ENCODE measurements at regions not wholly inside any gene's neighbourhood (a gene's known extent, or its start where the extent isn't known, plus 50 kb on each side); places are given as distances from the start of the nearest gene placed in this dataset.

DNA sequence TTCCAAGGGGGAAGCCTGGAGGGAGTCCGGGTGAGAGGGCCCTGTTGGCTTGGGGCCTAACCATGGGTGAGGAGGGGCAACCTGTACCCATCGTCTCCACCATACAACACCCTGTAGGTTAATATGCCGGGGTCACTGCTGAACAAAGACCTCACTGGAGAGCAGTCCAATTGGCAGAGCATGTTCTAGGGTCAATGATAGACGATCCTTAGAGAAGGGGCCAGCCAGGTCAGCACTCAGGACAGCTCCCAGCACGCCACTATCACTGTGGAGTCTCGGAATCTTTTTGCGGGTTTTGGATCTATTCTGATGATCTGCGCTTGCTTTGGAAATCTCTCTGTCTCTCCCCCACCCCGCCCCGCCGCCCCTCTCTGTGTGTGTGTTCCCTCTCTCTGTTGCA, 218.4 kb upstream of the MVB12B start:
- 75% methylated on average over 8 of the region's 11 CpGs; no CpG with 5 or more reads in 1 of the 2 experiments for WGBS, 2 experiments (ENCODE audit: extremely low coverage in 1 of 2, insufficient coverage in 1 of 2, insufficient read length in 1 of 2, insufficient replicate concordance in 2 of 2, low coverage in 1 of 2, low lambda C conversion rate in 2 of 2, missing lambda C conversion rate in 1 of 2)
- Histone ChIP-seq H2BK120ac (replicated peaks; ENCODE audit: low read depth, low read length) (no peak overlapping the region), H3K27me3 (replicated peaks in 1 of 4; ENCODE audit: control insufficient read depth in 3 of 4, extremely low read depth in 1 of 4, insufficient read depth in 3 of 4, low read length in 3 of 4) (no peaks in the 10 kb centered on the region), H3K79me1 (ENCODE audit: low read depth, low read length) (no peaks in the 10 kb centered on the region), H3K4me3 (ENCODE audit: extremely low read depth in 1 of 4, insufficient read depth in 2 of 4, low read depth in 3 of 4, low read length in 4 of 4) (no peak overlapping the region), H3K23me2 (ENCODE audit: low read depth, low read length) (no peaks in the 10 kb centered on the region; the same call in 1 of the 2 replicates), H4K20me1 (replicated peaks in 1 of 2; ENCODE audit: control insufficient read depth in 1 of 2, insufficient read depth in 2 of 2, low read length in 2 of 2) (no peaks in the 10 kb centered on the region), H2BK20ac (ENCODE audit: low read length) (no peak overlapping the region), H2BK12ac (ENCODE audit: low read depth, low read length) (no peak overlapping the region), H4K91ac (replicated peaks; ENCODE audit: insufficient read length, low read length) (no peak overlapping the region), H3K36me3 (ENCODE audit: control insufficient read depth in 2 of 4, insufficient read depth in 4 of 4, low read length in 3 of 4) (no peaks in the 10 kb centered on the region), H3K4me1 (replicated peaks in 1 of 4; ENCODE audit: control insufficient read depth in 3 of 4, insufficient read depth in 4 of 4, low read length in 3 of 4) (no peaks in the 10 kb centered on the region), H3K79me2 (ENCODE audit: control insufficient read depth in 1 of 2, insufficient read depth in 2 of 2, low read length in 2 of 2) (no peaks in the 10 kb centered on the region), H3K9ac (replicated peaks in 1 of 4; ENCODE audit: extremely low read depth in 1 of 4, low read depth in 3 of 4, low read length in 3 of 4) (no peak overlapping the region), H4K5ac (ENCODE audit: insufficient read length, low read depth, low read length) (no peak overlapping the region), H3K14ac (ENCODE audit: insufficient read length) (no peak overlapping the region), H3K23ac (ENCODE audit: insufficient read length) (no peak overlapping the region), H2BK5ac (ENCODE audit: low read depth, low read length) (no peak overlapping the region), H4K8ac (ENCODE audit: extremely low read depth, insufficient read depth, low read length) (no peak overlapping the region), H2AFZ (ENCODE audit: low read length) (no peak overlapping the region), H3K56ac (replicated peaks; ENCODE audit: insufficient read length, low read depth, low read length) (no peak overlapping the region), H3K27ac (ENCODE audit: low read depth, low read length) (no peak overlapping the region), H3K4ac (replicated peaks; ENCODE audit: insufficient read length, low read depth, low read length) (no peak overlapping the region), H3K9me3 (ENCODE audit: insufficient read depth in 2 of 2, low read depth in 1 of 2, low read length in 1 of 2) (no peaks in the 10 kb centered on the region), H2BK15ac (ENCODE audit: low read length) (no peak overlapping the region), H3K4me2 (ENCODE audit: insufficient read depth in 1 of 2, low read depth in 2 of 2, low read length in 2 of 2) (no peak overlapping the region), H3K18ac (ENCODE audit: extremely low read depth, low read length) (no peak overlapping the region), H2AK5ac (ENCODE audit: low read depth, low read length) (no peak overlapping the region)
- CTCF ChIA-PET (ENCODE audit: partially characterized antibody), result no interaction called here
- DNase-seq (ENCODE audit: low read depth in 1 of 2, low spot score in 2 of 2) (peak in 1 of 2 experiments; percentile 59), FAIRE-seq (no peak)
- POLR2A ChIA-PET (ENCODE audit: partially characterized antibody), result no interaction called here
- TF ChIP-seq EP300 (IDR thresholded peaks at IDR 0.05; ENCODE audit: borderline replicate concordance in 1 of 2, low read depth in 2 of 2, low read length in 2 of 2) (no peak), SIX5 (IDR thresholded peaks at IDR 0.05; ENCODE audit: low read depth, low read length) (no peak), RNF2 (IDR thresholded peaks at IDR 0.05; ENCODE audit: borderline replicate concordance, low read depth, low read length, missing control alignments, poor library complexity, severe bottlenecking) (no peak), YY1 (IDR thresholded peaks at IDR 0.05; ENCODE audit: low read depth, low read length) (no peak), SP1 (IDR thresholded peaks at IDR 0.05; ENCODE audit: low read depth, low read length) (no peak), GABPA (IDR thresholded peaks at IDR 0.05; ENCODE audit: borderline replicate concordance, insufficient read depth, low read length) (no peak), CTBP2 (IDR thresholded peaks at IDR 0.05; ENCODE audit: borderline replicate concordance, insufficient read depth, insufficient read length, low read length) (no peak), BCL11A (IDR thresholded peaks at IDR 0.05; ENCODE audit: low read depth in 2 of 2, low read length in 2 of 2) (no peak), ZNF274 (IDR thresholded peaks at IDR 0.05; ENCODE audit: borderline replicate concordance, extremely low read depth, low read length) (no peak), NANOG (IDR thresholded peaks at IDR 0.05; ENCODE audit: insufficient read depth, low read depth, low read length, poor library complexity, severe bottlenecking) (no peak), EGR1 (IDR thresholded peaks at IDR 0.05; ENCODE audit: borderline replicate concordance, low read depth, low read length) (no peak)
- TF ChIP-seq, protein P1, sequence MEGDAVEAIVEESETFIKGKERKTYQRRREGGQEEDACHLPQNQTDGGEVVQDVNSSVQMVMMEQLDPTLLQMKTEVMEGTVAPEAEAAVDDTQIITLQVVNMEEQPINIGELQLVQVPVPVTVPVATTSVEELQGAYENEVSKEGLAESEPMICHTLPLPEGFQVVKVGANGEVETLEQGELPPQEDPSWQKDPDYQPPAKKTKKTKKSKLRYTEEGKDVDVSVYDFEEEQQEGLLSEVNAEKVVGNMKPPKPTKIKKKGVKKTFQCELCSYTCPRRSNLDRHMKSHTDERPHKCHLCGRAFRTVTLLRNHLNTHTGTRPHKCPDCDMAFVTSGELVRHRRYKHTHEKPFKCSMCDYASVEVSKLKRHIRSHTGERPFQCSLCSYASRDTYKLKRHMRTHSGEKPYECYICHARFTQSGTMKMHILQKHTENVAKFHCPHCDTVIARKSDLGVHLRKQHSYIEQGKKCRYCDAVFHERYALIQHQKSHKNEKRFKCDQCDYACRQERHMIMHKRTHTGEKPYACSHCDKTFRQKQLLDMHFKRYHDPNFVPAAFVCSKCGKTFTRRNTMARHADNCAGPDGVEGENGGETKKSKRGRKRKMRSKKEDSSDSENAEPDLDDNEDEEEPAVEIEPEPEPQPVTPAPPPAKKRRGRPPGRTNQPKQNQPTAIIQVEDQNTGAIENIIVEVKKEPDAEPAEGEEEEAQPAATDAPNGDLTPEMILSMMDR (IDR thresholded peaks at IDR 0.05; ENCODE audit: control extremely low read depth in 1 of 3, insufficient read depth in 1 of 3, low read depth in 1 of 3, low read length in 3 of 3), result no peak
